ENCODE measurements at regions not wholly inside any gene's neighbourhood (a gene's known extent, or its start where the extent isn't known, plus 50 kb on each side); places are given as distances from the start of the nearest gene placed in this dataset.

GRCh38 chr16:47927330-47927729 is 228.5 kb downstream of the ABCC12 start:
- TF ChIP-seq CTCF (IDR thresholded peaks at IDR 0.05) (no peak), POLR2A (IDR thresholded peaks at IDR 0.05) (no peak)
